ENCODE measurements at regions not wholly inside any gene's neighbourhood (a gene's known extent, or its start where the extent isn't known, plus 50 kb on each side); places are given as distances from the start of the nearest gene placed in this dataset.

DNA sequence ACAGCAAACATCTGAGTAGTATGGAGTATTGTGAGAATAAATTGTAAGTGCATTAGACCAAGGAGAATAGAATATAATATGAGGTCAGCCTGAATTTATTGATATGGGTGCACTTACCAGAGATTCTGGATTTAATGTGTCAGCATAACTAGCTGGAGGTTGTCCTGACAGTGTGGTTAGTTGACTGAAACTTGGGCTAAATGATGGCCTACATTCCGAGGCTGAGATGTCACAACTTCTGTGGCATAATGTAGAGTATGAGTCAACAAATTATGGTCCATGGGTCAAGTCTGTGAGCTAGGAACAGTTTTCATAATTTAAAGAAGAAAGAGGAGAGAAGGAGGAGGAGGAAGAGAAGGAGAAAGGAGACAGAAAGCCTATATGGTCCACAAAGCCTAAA, 127.6 kb downstream of the QPCT start:
- TF ChIP-seq POLR2A (IDR thresholded peaks at IDR 0.05), result no peak
- TF ChIP-seq, protein P1, sequence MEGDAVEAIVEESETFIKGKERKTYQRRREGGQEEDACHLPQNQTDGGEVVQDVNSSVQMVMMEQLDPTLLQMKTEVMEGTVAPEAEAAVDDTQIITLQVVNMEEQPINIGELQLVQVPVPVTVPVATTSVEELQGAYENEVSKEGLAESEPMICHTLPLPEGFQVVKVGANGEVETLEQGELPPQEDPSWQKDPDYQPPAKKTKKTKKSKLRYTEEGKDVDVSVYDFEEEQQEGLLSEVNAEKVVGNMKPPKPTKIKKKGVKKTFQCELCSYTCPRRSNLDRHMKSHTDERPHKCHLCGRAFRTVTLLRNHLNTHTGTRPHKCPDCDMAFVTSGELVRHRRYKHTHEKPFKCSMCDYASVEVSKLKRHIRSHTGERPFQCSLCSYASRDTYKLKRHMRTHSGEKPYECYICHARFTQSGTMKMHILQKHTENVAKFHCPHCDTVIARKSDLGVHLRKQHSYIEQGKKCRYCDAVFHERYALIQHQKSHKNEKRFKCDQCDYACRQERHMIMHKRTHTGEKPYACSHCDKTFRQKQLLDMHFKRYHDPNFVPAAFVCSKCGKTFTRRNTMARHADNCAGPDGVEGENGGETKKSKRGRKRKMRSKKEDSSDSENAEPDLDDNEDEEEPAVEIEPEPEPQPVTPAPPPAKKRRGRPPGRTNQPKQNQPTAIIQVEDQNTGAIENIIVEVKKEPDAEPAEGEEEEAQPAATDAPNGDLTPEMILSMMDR (IDR thresholded peaks at IDR 0.05), result no peak
